GM20000 (cell line): ENCODE measurements at regions not wholly inside any gene's neighbourhood (a gene's known extent, or its start where the extent isn't known, plus 50 kb on each side); places are given as distances from the start of the nearest gene placed in this dataset.

Experiments used
- DNase-seq: peaks from one replicate; pipeline ENCODE4 v3.0.0; 2012; ENCODE audit warnings: low spot score
- CTCF ChIP-seq: IDR thresholded peaks from 2 replicates; pipeline ENCODE4 v1.5.1; 2012; ENCODE audit warnings: mild to moderate bottlenecking, control low read depth; ENCODE audit errors: extremely low read depth, missing control alignments

- no peak for TF ChIP-seq CTCF
- DNase-seq = no peak
Observed at GRCh38 chr19:31430381-31430780, 81.1 kb upstream of the TSHZ3 start.

GRCh38 chr19:31432201-31432810 lies 83.1 kb upstream of the TSHZ3 start:
- DNase-seq = no peak
- no peak for TF ChIP-seq CTCF

- TF ChIP-seq CTCF = no peak
- no peak for DNase-seq
Observed at GRCh38 chr19:31436121-31436776, 87.0 kb upstream of the TSHZ3 start.

- no peak for DNase-seq
- no peak for TF ChIP-seq CTCF
Observed at GRCh38 chr19:31438401-31439269, 89.4 kb upstream of the TSHZ3 start.

GRCh38 chr19:31439270-31439573 lies 90.0 kb upstream of the TSHZ3 start:
- no peak for TF ChIP-seq CTCF
- DNase-seq = no peak

GRCh38 chr19:31444931-31445330 lies 95.7 kb upstream of the TSHZ3 start:
- no peak for TF ChIP-seq CTCF
- DNase-seq = no peak

- no peak for TF ChIP-seq CTCF
- no peak for DNase-seq
Observed at GRCh38 chr19:31445406-31445805, 96.2 kb upstream of the TSHZ3 start.
